Breast epithelium (tissue), 3 donors: ENCODE measurements at regions not wholly inside any gene's neighbourhood (a gene's known extent, or its start where the extent isn't known, plus 50 kb on each side); places are given as distances from the start of the nearest gene placed in this dataset.

Experiments used
- POLR2AphosphoS5 ChIP-seq, 3 donors: sonication (generic); formaldehyde crosslinking; IDR thresholded peaks; one replicate each; pipeline ENCODE4 v1.6.1; 2017; ENCODE audit warnings: antibody characterized with exemption in 3 of 3
- TF ChIP-seq, protein P1 (sequence below), 3 donors: fragments of 450-650 bp; IDR thresholded peaks; one replicate each; pipeline ENCODE4 v1.5.1; 2016 to 2017; ENCODE audit warnings: antibody characterized with exemption in 3 of 3, mild to moderate bottlenecking in 3 of 3, moderate library complexity in 3 of 3

DNA sequence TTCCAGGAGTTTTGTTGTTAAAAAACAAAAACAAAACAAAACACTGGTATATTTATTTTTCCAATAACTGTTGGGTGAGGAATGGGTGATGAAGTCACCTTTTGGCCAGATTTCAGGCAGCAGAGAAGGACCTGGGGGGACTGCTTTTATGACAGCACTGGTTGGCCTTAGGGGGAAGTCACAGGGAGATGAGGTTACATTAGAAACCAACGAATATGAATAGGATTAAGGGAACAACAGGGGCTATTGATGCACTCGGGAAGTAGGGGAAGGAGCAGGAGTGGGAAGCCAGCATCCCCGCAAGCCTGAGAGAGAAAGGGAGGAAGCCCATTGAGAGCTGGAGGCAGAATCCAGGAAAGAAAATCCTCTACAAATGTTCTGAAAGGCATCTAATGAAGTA, 958.4 kb downstream of the TYW1 start:
- TF ChIP-seq, protein P1, sequence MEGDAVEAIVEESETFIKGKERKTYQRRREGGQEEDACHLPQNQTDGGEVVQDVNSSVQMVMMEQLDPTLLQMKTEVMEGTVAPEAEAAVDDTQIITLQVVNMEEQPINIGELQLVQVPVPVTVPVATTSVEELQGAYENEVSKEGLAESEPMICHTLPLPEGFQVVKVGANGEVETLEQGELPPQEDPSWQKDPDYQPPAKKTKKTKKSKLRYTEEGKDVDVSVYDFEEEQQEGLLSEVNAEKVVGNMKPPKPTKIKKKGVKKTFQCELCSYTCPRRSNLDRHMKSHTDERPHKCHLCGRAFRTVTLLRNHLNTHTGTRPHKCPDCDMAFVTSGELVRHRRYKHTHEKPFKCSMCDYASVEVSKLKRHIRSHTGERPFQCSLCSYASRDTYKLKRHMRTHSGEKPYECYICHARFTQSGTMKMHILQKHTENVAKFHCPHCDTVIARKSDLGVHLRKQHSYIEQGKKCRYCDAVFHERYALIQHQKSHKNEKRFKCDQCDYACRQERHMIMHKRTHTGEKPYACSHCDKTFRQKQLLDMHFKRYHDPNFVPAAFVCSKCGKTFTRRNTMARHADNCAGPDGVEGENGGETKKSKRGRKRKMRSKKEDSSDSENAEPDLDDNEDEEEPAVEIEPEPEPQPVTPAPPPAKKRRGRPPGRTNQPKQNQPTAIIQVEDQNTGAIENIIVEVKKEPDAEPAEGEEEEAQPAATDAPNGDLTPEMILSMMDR (IDR thresholded peaks at IDR 0.05): no peak
- TF ChIP-seq POLR2AphosphoS5 (IDR thresholded peaks at IDR 0.05): no peak
